Mesenchymal stem cell (in vitro differentiated cells and primary cell): ENCODE measurements at regions not wholly inside any gene's neighbourhood (a gene's known extent, or its start where the extent isn't known, plus 50 kb on each side); places are given as distances from the start of the nearest gene placed in this dataset.

Source experiments
- DNase-seq: peaks from one replicate; pipeline ENCODE4 v3.0.0-alpha.2; 2013
- H2AFZ ChIP-seq: one replicate; pipeline ENCODE4 v1.6.1; 2013; ENCODE audit warnings: low read depth, mild to moderate bottlenecking, control low read depth, inconsistent platforms, low read length, moderate library complexity
- H2AK5ac ChIP-seq: 2 replicates; pipeline ENCODE4 v1.6.1; 2013; ENCODE audit warnings: low read length, moderate library complexity, mild to moderate bottlenecking, inconsistent platforms; ENCODE audit not compliant: severe bottlenecking
- H2BK120ac ChIP-seq: one replicate; pipeline ENCODE4 v1.6.1; 2013; ENCODE audit warnings: low read depth, mild to moderate bottlenecking, inconsistent platforms, low read length, moderate library complexity
- H2BK12ac ChIP-seq, 2 experiments: one replicate each; pipeline ENCODE4 v1.6.1; 2013; ENCODE audit warnings: inconsistent platforms in 2 of 2, low read length in 2 of 2, mild to moderate bottlenecking in 2 of 2, moderate library complexity in 2 of 2, control low read depth in 1 of 2
- H2BK15ac ChIP-seq: one replicate; pipeline ENCODE4 v1.6.1; 2013; ENCODE audit warnings: mild to moderate bottlenecking, low read depth, inconsistent platforms; ENCODE audit not compliant: poor library complexity, severe bottlenecking
- H2BK5ac ChIP-seq: 2 replicates; pipeline ENCODE4 v1.6.1; 2013; ENCODE audit warnings: low read depth, mild to moderate bottlenecking, low read length, control low read depth, inconsistent platforms; ENCODE audit not compliant: poor library complexity, severe bottlenecking
- H3K14ac ChIP-seq, 2 experiments: one replicate each; pipeline ENCODE4 v1.6.1; 2013; ENCODE audit warnings: inconsistent platforms in 2 of 2, low read length in 2 of 2, control low read depth in 1 of 2, mild to moderate bottlenecking in 1 of 2, moderate library complexity in 1 of 2
- H3K18ac ChIP-seq, 2 experiments: one replicate each; pipeline ENCODE4 v1.6.1; 2013; ENCODE audit warnings: inconsistent platforms in 2 of 2, low read length in 2 of 2, control low read depth in 1 of 2, low read depth in 1 of 2, mild to moderate bottlenecking in 1 of 2
- H3K23ac ChIP-seq, 2 experiments: one replicate each; pipeline ENCODE4 v1.6.1; 2013; ENCODE audit warnings: inconsistent platforms in 2 of 2, low read length in 2 of 2, mild to moderate bottlenecking in 2 of 2, moderate library complexity in 2 of 2, control low read depth in 1 of 2
- H3K27ac ChIP-seq: 2 replicates; pipeline ENCODE4 v1.5.1; 2013; ENCODE audit warnings: mild to moderate bottlenecking, moderate library complexity, low read length, control low read depth, inconsistent platforms; ENCODE audit not compliant: poor library complexity, severe bottlenecking
- H3K27me3 ChIP-seq, 2 experiments: 2 replicates each; pipeline versions ENCODE4 v1.6.1 to v1.7.0; 2013; ENCODE audit warnings: low read length in 2 of 2, mild to moderate bottlenecking in 2 of 2, moderate library complexity in 2 of 2, control low read depth in 1 of 2, inconsistent platforms in 1 of 2; ENCODE audit not compliant: control insufficient read depth in 1 of 2, insufficient read depth in 1 of 2
- H3K36me3 ChIP-seq, 2 experiments: 2 replicates each; pipeline versions ENCODE4 v1.6.1 to v1.7.0; 2013; ENCODE audit warnings: low read length in 2 of 2, control low read depth in 1 of 2, inconsistent platforms in 1 of 2, low read depth in 1 of 2, mild to moderate bottlenecking in 1 of 2; ENCODE audit not compliant: insufficient read depth in 2 of 2, control insufficient read depth in 1 of 2
- H3K4ac ChIP-seq, 2 experiments: one replicate each; pipeline ENCODE4 v1.6.1; 2013; ENCODE audit warnings: inconsistent platforms in 2 of 2, low read length in 2 of 2, mild to moderate bottlenecking in 2 of 2, moderate library complexity in 2 of 2, control low read depth in 1 of 2, low read depth in 1 of 2
- H3K4me1 ChIP-seq: 2 replicates; pipeline ENCODE4 v1.6.1; 2013; ENCODE audit warnings: low read depth, low read length, control low read depth; ENCODE audit not compliant: control insufficient read depth, insufficient read depth
- H3K4me2 ChIP-seq: 2 replicates; pipeline ENCODE4 v1.6.1; 2013; ENCODE audit warnings: low read length, mild to moderate bottlenecking, inconsistent platforms; ENCODE audit not compliant: poor library complexity, severe bottlenecking
- H3K4me3 ChIP-seq, 2 experiments: 2 replicates each; pipeline versions ENCODE4 v1.5.1 to v1.7.0; 2013; ENCODE audit warnings: low read length in 2 of 2, mild to moderate bottlenecking in 2 of 2, control low read depth in 1 of 2, low read depth in 1 of 2; ENCODE audit not compliant: insufficient read depth in 1 of 2
- H3K79me1 ChIP-seq: replicated peaks from 2 replicates; pipeline ENCODE4 v1.6.1; 2013; ENCODE audit warnings: mild to moderate bottlenecking, control low read depth, low read length, inconsistent platforms; ENCODE audit not compliant: poor library complexity, severe bottlenecking
- H3K9ac ChIP-seq: 2 replicates; pipeline ENCODE4 v1.7.0; 2013; ENCODE audit warnings: mild to moderate bottlenecking, low read length, moderate library complexity
- H3K9me3 ChIP-seq: 2 replicates; pipeline ENCODE4 v1.7.0; 2013; ENCODE audit warnings: mild to moderate bottlenecking, low read length; ENCODE audit not compliant: control insufficient read depth
- H4K8ac ChIP-seq: one replicate; pipeline ENCODE4 v1.6.1; 2013; ENCODE audit warnings: inconsistent platforms, mild to moderate bottlenecking, low read length, moderate library complexity
- H4K91ac ChIP-seq: one replicate; pipeline ENCODE4 v1.6.1; 2013; ENCODE audit warnings: mild to moderate bottlenecking, low read length, inconsistent platforms
- WGBS: methylation state at CpG from one replicate; pipeline ENCODE4 v1.1.7; 2013; ENCODE audit warnings: mixed read lengths; 5-methylcytosine and 5-hydroxymethylcytosine counted together

DNA sequence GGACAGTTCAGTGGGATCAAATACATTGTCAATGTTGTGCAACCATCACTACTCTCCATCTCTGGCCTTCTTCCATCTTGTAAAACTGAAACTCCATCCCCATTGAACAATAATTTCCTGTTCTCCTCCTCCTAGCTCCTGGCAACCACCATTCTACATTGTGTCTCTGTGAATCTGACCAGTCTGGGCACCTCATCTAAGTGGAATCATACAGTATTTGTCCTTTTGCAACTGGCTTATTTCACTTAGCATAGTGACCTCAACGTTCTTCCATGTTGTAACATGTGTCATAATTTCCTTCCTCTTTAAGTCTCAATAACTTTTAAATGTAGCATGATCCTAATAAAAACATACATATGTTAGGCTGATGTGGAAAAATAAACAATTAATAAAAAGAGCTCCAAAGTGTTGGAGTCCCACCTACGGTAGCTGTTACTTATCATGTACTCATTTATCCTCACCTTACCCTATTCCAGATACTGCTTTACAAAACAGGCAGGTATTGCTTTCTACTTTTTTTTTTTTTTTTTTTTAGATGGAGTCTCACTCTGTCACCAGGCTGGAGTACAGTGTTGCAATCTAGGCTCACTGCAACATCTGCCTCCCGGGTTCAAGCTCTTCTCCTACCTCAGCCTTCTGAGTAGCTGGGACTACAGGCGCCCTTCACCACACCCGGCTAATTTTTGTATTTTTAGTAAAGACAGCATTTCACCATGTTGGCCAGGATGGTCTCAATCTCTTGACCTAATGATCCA is 91.9 kb downstream of the TNFAIP3 start:
- Histone ChIP-seq H3K27me3 (no peaks in the 10 kb centered on the region), H3K4me3 (no peak overlapping the region), H3K79me1 (no peaks in the 10 kb centered on the region), H2AK5ac (no peak overlapping the region), H2BK120ac (no peak overlapping the region), H3K9me3 (no peaks in the 10 kb centered on the region), H3K27ac (no peak overlapping the region), H3K4me1 (no peaks in the 10 kb centered on the region), H3K4me2 (no peak overlapping the region), H3K4ac (no peak overlapping the region), H4K8ac (no peak overlapping the region), H3K36me3 (no peaks in the 10 kb centered on the region), H3K14ac (no peak overlapping the region), H3K23ac (no peak overlapping the region), H2BK12ac (no peak overlapping the region), H2AFZ (no peak overlapping the region), H4K91ac (no peak overlapping the region), H2BK15ac (no peak overlapping the region), H2BK5ac (no peak overlapping the region), H3K9ac (no peak overlapping the region), H3K18ac (no peak overlapping the region)
- WGBS, result 99% methylated on average over 4 of the region's 5 CpGs
- no peak for DNase-seq

DNA sequence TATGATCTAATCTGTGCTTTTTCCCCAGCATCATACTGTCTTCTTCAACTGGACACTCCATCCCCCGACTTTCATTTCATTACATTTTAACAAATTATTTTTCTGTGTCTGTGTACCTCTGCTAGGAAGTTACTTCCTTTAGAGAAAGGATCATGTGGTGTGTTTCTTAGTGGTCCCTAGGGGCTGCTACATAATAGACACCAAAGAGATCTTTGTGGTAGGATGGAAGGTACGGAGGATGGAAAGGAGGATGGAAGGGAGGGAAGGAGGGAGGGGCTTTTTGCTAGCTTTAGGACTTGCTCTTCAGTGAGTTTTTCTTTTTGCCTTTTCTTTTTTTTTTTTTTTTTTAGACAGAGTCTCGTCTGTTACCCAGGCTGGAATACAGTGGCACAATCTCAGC is 95.7 kb downstream of the TNFAIP3 start:
- no peak overlapping the region for H3K18ac ChIP-seq
- WGBS, result 50% methylated on average over 1 of the region's 3 CpGs
- H3K79me1 ChIP-seq, result no peaks in the 10 kb centered on the region

DNA sequence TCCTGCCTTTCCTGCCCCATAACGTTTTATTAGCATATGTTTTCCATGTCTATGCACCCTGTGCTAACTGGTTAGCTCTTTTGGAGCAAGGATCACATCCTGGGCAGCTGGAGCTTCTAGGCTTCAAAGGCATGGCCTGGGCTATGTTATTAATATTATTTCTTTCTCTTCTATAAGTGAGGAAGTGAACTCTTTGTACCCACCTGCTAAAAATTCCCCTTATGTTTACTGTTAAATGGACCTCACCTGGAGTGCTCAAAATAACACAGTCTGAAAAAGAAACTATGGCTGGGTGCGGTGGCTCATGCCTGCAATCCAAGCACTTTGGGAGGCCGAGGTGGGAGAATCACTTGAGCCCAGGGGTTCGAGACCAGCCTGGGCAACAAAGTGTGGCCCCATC is 97.8 kb downstream of the TNFAIP3 start:
- no peak overlapping the region for H2BK5ac ChIP-seq
- no peak overlapping the region for H2AFZ ChIP-seq
- H3K4me1 ChIP-seq, result peaks cover 2% of the 10 kb centered on the region
- no peaks in the 10 kb centered on the region for H3K27me3 ChIP-seq
- no peak overlapping the region for H3K14ac ChIP-seq
- H3K18ac ChIP-seq, result no peak overlapping the region
- H3K4ac ChIP-seq, result no peak overlapping the region
- no peak overlapping the region for H3K9ac ChIP-seq
- no peak overlapping the region for H2BK12ac ChIP-seq
- H3K4me2 ChIP-seq, result no peak overlapping the region
- H2BK15ac ChIP-seq, result no peak overlapping the region
- H3K23ac ChIP-seq, result no peak overlapping the region
- H3K79me1 ChIP-seq, result no peaks in the 10 kb centered on the region
- H2AK5ac ChIP-seq, result no peak overlapping the region
- no peaks in the 10 kb centered on the region for H3K9me3 ChIP-seq
- no peak overlapping the region for H3K27ac ChIP-seq
- H3K36me3 ChIP-seq, result no peaks in the 10 kb centered on the region
- H4K91ac ChIP-seq, result no peak overlapping the region
- no peak overlapping the region for H3K4me3 ChIP-seq
- H4K8ac ChIP-seq, result no peak overlapping the region
- H2BK120ac ChIP-seq, result no peak overlapping the region
- WGBS, result 52% methylated on average over 4 of the region's 4 CpGs
- no peak for DNase-seq

More for the DNA sequence above, 95.7 kb downstream of the TNFAIP3 start:
- no peak overlapping the region for H2BK120ac ChIP-seq
- H2BK12ac ChIP-seq, result no peak overlapping the region
- no peak overlapping the region for H3K14ac ChIP-seq
- H3K4me2 ChIP-seq, result no peak overlapping the region
- no peaks in the 10 kb centered on the region for H3K27me3 ChIP-seq
- no peak overlapping the region for H3K27ac ChIP-seq
- H3K36me3 ChIP-seq, result no peaks in the 10 kb centered on the region
- H3K9me3 ChIP-seq, result no peaks in the 10 kb centered on the region
- no peak overlapping the region for H3K4me3 ChIP-seq
- H2BK15ac ChIP-seq, result no peak overlapping the region
- H3K4ac ChIP-seq, result no peak overlapping the region
- no peak overlapping the region for H4K91ac ChIP-seq
- no peak overlapping the region for H4K8ac ChIP-seq
- no peak for DNase-seq
- H2BK5ac ChIP-seq, result no peak overlapping the region
- H2AK5ac ChIP-seq, result no peak overlapping the region
- H3K9ac ChIP-seq, result no peak overlapping the region
- no peak overlapping the region for H2AFZ ChIP-seq
- H3K4me1 ChIP-seq, result peaks cover under 1% of the 10 kb centered on the region
- no peak overlapping the region for H3K23ac ChIP-seq

DNA sequence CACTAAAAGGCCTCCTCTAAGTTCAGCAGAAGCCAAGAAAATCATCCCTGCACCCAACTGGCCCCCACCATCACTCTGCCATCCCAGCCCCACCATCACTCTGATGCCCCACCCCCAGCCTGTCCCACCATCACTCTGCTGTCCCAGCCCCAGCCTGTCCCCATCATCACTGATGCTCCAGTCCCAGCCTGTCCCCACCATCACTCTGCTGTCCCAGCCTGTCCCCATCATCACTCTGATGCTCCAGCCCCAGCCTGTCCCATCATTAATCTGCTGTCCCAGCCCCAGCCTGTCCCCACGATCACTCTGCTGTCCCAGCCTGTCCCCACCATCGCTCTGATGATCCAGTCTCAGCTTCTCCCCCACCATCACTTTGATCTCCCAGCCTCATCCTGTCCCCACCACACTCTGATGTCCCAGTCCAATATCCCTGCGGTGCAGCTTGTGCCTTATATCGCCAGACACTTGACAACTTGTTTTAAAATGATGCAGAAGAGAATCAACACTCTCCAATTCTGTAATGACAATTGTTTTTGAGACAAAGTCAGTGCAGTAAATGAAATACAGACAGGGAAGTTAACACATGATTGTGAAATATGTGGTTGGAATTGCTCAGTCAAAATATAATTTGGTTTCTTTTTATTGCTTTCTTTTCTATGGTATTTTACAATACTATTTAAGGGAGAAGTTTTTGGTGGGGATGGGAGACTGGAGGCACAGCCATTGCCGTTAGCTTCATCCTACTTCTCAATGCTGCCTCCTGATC is 100.8 kb downstream of the TNFAIP3 start:
- Histone ChIP-seq H2AK5ac (no peak overlapping the region), H3K4ac (no peak overlapping the region), H2BK12ac (no peak overlapping the region), H3K27ac (no peak overlapping the region), H3K9ac (no peak overlapping the region), H3K18ac (no peak overlapping the region), H4K8ac (no peak overlapping the region), H2BK120ac (no peak overlapping the region), H3K4me3 (no peak overlapping the region), H3K14ac (peak overlapping the region in 1 of 2 experiments; percentile 61), H2BK15ac (no peak overlapping the region), H3K4me1 (peaks cover 2% of the 10 kb centered on the region), H3K27me3 (no peaks in the 10 kb centered on the region), H3K36me3 (no peaks in the 10 kb centered on the region), H4K91ac (peak overlapping the region; percentile 36), H3K23ac (no peak overlapping the region), H3K9me3 (no peaks in the 10 kb centered on the region), H2AFZ (no peak overlapping the region), H3K79me1 (no peaks in the 10 kb centered on the region), H3K4me2 (no peak overlapping the region), H2BK5ac (no peak overlapping the region)
- DNase-seq, result no peak
- 88% methylated on average over 5 of the region's 5 CpGs for WGBS
